ENCODE measurements at regions not wholly inside any gene's neighbourhood (a gene's known extent, or its start where the extent isn't known, plus 50 kb on each side); places are given as distances from the start of the nearest gene placed in this dataset.
"Not testable (repeated sequence)": the region's sequence is repeated elsewhere in the genome, so short reads cannot be mapped to it uniquely, and the experiment has no call there.

DNA sequence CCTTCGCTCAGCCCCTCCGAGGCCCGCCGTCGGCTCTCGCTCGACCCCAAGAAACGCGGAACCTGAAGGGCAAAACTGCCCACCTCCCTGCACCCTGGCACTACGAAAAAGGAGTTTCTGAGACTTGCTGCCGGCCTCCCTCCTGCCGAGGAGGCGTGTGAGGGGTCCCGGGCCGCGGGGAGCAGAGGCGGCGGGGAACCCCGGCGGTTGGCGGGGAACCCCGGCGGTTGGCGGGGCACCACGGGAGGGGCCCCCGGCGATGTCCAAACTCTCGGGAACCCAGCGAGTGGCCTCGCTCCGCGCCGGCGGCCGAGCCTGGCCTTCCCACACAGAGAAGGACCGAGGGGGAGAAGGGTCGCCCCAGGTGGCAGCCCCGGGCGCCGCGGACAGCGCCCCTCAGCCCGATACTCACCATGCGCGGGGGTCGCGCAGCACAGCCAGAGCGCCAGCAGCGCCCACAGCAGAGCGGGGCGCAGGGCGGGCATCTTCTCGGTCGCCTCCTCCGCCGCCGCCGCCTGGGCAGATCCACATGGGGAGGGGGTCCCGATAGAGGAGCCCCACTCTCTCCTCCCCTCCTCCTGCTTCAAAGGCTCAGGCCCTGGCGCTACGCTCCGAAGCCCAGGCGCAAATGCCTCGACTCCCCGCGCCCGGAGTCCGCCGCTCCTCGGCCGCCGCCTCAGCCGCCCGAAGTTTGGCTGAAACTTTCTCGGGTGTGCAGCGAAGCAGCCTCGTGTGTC, 69.4 kb upstream of the NUDT4B start:
- CTCF ChIA-PET; H3K27ac ChIP-seq (ENCODE audit: low read depth, low read length); H3K27me3 ChIP-seq (ENCODE audit: control insufficient read depth, insufficient read depth, low read length); DNase-seq (ENCODE audit: low read depth, low spot score); H3K9me3 ChIP-seq (ENCODE audit: control insufficient read depth, insufficient read depth, low read length); POLR2A ChIA-PET: not testable (repeated sequence)
- peak overlapping the region; percentile 57 for H3K4me3 ChIP-seq (ENCODE audit: low read depth, low read length)

DNA sequence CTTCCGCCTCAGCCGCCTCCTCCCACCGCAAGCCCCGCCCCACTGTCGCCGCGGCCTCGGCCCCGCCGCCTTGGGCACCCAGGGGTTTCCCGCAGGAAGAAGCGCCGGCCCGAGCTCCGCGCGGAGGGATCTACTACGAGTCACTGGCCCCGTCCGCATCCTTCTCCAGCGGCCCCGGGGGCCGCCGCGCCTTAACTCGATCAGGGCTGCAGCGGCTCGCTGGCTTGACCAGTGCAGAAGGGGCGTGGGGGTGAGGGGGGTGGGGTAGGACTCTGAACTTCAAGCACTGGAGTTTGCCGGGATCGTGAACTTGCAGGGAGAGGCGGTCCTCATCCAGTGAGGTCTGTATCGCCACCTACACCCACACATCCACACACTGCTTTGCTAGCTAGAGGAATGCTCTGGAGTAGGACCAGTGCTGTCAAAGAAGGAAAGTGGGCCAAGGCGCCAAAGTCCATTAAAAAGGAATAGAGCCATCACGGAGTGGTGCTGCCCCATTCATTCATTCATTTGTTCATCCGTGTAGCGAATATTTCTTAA, 68.7 kb upstream of the NUDT4B start:
- CTCF ChIA-PET; POLR2A ChIA-PET; DNase-seq (ENCODE audit: low read depth, low spot score); H3K27me3 ChIP-seq (ENCODE audit: control insufficient read depth, insufficient read depth, low read length); H3K27ac ChIP-seq (ENCODE audit: low read depth, low read length); H3K9me3 ChIP-seq (ENCODE audit: control insufficient read depth, insufficient read depth, low read length): not testable (repeated sequence)
- peak overlapping the region; percentile 57 for H3K4me3 ChIP-seq (ENCODE audit: low read depth, low read length)

DNA sequence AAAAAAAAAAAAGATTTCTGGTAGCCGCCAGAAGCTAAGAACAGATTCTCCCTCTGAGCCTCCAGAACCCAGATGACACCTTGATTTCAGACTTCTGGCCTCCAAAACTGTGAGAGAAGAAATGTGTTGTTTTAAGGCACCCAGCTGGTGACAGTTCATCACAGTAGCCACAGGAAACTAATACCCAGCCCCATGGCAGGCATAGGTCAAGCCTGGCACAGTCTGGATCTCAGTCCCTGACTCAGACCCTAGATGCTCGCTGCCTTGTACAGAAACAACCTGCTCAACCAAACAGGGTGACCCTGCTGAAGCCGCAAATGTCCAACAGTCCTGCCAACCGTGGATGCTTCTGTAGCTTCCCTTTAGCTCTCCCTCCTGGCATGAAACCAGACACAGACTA, 61.8 kb upstream of the NUDT4B start:
- H3K9me3 ChIP-seq (ENCODE audit: control insufficient read depth, insufficient read depth, low read length); H3K27me3 ChIP-seq (ENCODE audit: control insufficient read depth, insufficient read depth, low read length); CTCF ChIA-PET; POLR2A ChIA-PET; DNase-seq (ENCODE audit: low read depth, low spot score); H3K4me3 ChIP-seq (ENCODE audit: low read depth, low read length); H3K27ac ChIP-seq (ENCODE audit: low read depth, low read length): not testable (repeated sequence)

DNA sequence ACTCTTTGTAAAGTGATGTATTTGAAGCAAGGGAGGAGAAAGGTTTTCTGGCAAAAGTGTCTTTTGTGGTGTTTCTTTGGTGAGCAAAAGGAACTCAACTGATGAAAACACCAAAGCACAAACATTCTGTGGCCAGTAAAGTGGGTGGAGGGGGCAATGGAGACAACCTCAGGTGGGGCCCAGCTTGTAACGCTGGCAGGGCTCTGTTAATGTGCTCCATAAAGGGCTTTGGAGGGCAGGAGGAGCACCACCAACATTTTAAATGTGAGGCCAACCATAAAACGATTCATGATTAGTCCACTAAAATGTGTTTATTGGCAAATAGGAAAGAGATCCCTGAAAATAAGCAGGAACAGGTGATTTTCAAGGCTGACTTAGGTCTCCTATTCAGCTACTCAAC, 61.2 kb upstream of the NUDT4B start:
- H3K27ac ChIP-seq (ENCODE audit: low read depth, low read length); H3K9me3 ChIP-seq (ENCODE audit: control insufficient read depth, insufficient read depth, low read length); CTCF ChIA-PET; H3K4me3 ChIP-seq (ENCODE audit: low read depth, low read length); DNase-seq (ENCODE audit: low read depth, low spot score); POLR2A ChIA-PET; H3K27me3 ChIP-seq (ENCODE audit: control insufficient read depth, insufficient read depth, low read length): not testable (repeated sequence)
